Parathyroid adenoma (tissue), 2 donors: ENCODE measurements at regions not wholly inside any gene's neighbourhood (a gene's known extent, or its start where the extent isn't known, plus 50 kb on each side); places are given as distances from the start of the nearest gene placed in this dataset.

Experiments used
- H2AFZ ChIP-seq: fragments of 300-600 bp; sonication (generic); one replicate; pipeline ENCODE4 v1.7.0; 2017; ENCODE audit warnings: antibody characterized with exemption, mild to moderate bottlenecking
- H3K27ac ChIP-seq: fragments of 300-600 bp; sonication (generic); one replicate; pipeline ENCODE4 v1.7.0; 2017
- H3K27me3 ChIP-seq: fragments of 300-600 bp; sonication (generic); one replicate; pipeline ENCODE4 v1.7.0; 2017; ENCODE audit warnings: low read length; ENCODE audit not compliant: control insufficient read depth, insufficient read depth
- H3K36me3 ChIP-seq: fragments of 300-600 bp; sonication (generic); one replicate; pipeline ENCODE4 v1.7.0; 2017; ENCODE audit warnings: low read length; ENCODE audit not compliant: control insufficient read depth, insufficient read depth
- H3K4me1 ChIP-seq: fragments of 300-600 bp; sonication (generic); one replicate; pipeline ENCODE4 v1.7.0; 2017; ENCODE audit warnings: control low read depth
- H3K4me2 ChIP-seq: fragments of 300-600 bp; sonication (generic); one replicate; pipeline ENCODE4 v1.7.0; 2017; ENCODE audit warnings: low read length
- H3K4me3 ChIP-seq: fragments of 300-600 bp; sonication (generic); one replicate; pipeline ENCODE4 v1.7.0; 2017; ENCODE audit warnings: low read depth, low read length
- H3K79me2 ChIP-seq: fragments of 300-600 bp; sonication (generic); one replicate; pipeline ENCODE4 v1.7.0; 2017; ENCODE audit warnings: control low read depth
- H3K9ac ChIP-seq: fragments of 300-600 bp; sonication (generic); one replicate; pipeline ENCODE4 v1.7.0; 2017; ENCODE audit warnings: mild to moderate bottlenecking
- H3K9me3 ChIP-seq: fragments of 300-600 bp; sonication (generic); one replicate; pipeline ENCODE4 v1.7.0; 2017; ENCODE audit warnings: low read length; ENCODE audit not compliant: control insufficient read depth
- CTCF ChIP-seq: fragments of 300-600 bp; sonication (generic); IDR thresholded peaks from one replicate; pipeline ENCODE4 v1.7.0; 2017; ENCODE audit warnings: antibody characterized with exemption, mild to moderate bottlenecking
- donor health status: primary hyperparathyroidism.

- no peaks in the 10 kb centered on the region for H3K79me2 ChIP-seq
- no peak for TF ChIP-seq CTCF
Measured at GRCh38 chr18:41899535-41899934, 55.5 kb upstream of the PIK3C3 start.

DNA sequence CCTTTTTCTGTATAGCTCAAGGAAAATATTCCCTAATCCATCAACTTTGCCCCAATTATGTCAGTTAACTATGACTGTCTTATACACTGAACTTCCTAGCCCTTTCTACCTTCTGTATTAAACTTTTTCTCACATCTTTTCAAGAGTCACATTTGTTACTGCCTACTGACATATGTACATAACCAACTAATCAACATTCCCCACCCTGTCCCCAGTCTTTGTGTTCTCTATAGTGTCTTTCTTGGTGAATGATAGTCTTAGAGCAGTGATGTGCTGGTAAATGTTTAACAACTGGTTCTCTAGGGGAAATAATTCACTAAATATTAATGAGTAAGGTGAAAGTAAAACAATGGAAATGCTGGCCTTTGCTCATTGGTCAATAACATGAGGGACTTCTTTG lies 61.6 kb upstream of the PIK3C3 start:
- no peak overlapping the region for H3K4me2 ChIP-seq
- H3K9me3 ChIP-seq = no peaks in the 10 kb centered on the region
- no peaks in the 10 kb centered on the region for H3K27me3 ChIP-seq
- no peak overlapping the region for H2AFZ ChIP-seq
- H3K4me3 ChIP-seq = no peak overlapping the region
- H3K27ac ChIP-seq = no peak overlapping the region
- H3K36me3 ChIP-seq = no peaks in the 10 kb centered on the region
- no peaks in the 10 kb centered on the region for H3K4me1 ChIP-seq
- H3K9ac ChIP-seq = no peak overlapping the region
- TF ChIP-seq CTCF = no peak
- H3K79me2 ChIP-seq = no peaks in the 10 kb centered on the region

More at GRCh38 chr18:41899535-41899934, 55.5 kb upstream of the PIK3C3 start:
- Histone ChIP-seq H3K36me3 (no peaks in the 10 kb centered on the region), H2AFZ (no peak overlapping the region), H3K9me3 (no peaks in the 10 kb centered on the region), H3K9ac (no peak overlapping the region), H3K27me3 (no peaks in the 10 kb centered on the region), H3K4me3 (no peak overlapping the region), H3K27ac (no peak overlapping the region), H3K4me1 (no peaks in the 10 kb centered on the region), H3K4me2 (no peak overlapping the region)

DNA sequence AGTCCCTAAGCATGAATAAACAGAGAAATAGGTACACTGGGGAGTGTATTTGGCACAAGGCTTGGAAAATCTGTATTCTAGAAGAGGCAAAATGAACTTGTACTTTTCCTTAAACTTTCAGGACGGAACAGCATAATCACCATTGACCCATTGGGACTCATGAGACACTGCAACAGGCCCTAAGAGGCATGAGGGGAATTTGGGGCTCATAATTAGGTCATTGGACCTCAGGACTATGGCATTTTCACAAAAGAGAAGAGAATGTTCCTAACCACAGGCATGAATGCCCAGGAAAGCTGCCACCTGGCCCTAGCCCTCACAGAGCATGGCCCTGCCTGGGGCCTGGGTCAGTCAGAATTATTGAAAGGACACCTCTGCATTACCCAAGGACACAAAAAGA lies 67.9 kb upstream of the PIK3C3 start:
- Histone ChIP-seq H3K36me3 (no peaks in the 10 kb centered on the region), H3K4me1 (no peaks in the 10 kb centered on the region), H3K4me2 (no peak overlapping the region), H2AFZ (no peak overlapping the region), H3K4me3 (no peak overlapping the region), H3K9ac (no peak overlapping the region), H3K9me3 (no peaks in the 10 kb centered on the region), H3K27me3 (no peaks in the 10 kb centered on the region), H3K27ac (no peak overlapping the region), H3K79me2 (no peaks in the 10 kb centered on the region)
- no peak for TF ChIP-seq CTCF

DNA sequence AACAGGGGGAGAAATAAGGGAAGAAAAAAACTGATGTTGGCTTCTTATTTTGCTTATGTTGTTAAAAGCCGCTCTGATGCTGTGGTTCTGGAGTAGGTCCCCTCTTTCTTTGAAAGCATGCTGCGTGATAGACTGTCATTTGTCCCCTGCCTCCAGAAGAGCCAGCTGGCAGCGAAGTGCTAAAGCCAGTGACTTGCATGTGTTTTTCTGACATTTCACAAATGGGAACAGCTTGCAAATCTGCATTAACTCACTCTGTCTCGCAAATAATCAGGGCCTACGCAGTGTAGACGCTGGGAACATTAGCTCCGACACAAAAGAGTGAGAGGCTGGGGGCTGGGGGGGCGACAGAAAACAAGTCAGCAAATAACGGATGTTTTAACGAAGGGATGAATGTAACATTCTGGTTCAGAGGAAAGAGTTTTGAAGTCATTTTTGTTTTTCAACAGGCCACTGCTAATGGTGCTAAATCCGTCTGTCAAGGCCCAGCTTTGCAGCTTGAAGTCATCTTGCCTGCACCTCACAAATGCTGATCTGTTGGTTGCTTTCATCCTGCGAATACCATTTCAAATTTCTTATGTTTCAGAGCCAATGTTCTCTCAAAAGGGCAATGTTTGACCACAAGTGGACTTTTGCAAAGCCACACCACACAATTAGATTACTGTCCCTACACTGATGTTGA lies 68.8 kb upstream of the PIK3C3 start:
- no peak overlapping the region for H3K4me2 ChIP-seq
- no peaks in the 10 kb centered on the region for H3K9me3 ChIP-seq
- H3K27ac ChIP-seq = no peak overlapping the region
- no peak overlapping the region for H2AFZ ChIP-seq
- no peaks in the 10 kb centered on the region for H3K36me3 ChIP-seq
- no peaks in the 10 kb centered on the region for H3K27me3 ChIP-seq
- TF ChIP-seq CTCF = no peak
- no peak overlapping the region for H3K4me3 ChIP-seq
- H3K4me1 ChIP-seq = no peaks in the 10 kb centered on the region
- no peak overlapping the region for H3K9ac ChIP-seq
- H3K79me2 ChIP-seq = no peaks in the 10 kb centered on the region

DNA sequence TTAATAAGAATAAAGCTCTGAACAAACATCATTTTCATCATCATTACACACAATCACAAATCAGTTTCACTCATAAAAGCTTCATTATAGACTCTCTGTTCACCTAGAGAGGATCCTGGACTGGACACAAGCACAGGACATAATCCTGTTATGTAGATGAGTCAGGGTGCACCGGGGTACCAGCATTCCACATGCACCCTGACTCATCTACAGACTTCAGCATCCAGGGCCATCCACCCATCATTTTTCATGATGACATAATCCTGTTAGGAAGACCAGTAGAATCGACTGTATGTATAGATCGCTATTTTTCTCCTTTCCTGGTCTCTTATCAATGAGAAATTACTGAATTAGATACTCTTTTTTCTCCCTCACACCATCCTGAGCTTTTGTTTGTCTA lies 73.7 kb upstream of the PIK3C3 start:
- Histone ChIP-seq H3K79me2 (no peaks in the 10 kb centered on the region), H3K4me3 (no peak overlapping the region), H3K27me3 (no peaks in the 10 kb centered on the region), H3K9ac (no peak overlapping the region), H3K4me2 (no peak overlapping the region), H3K36me3 (no peaks in the 10 kb centered on the region), H3K4me1 (no peaks in the 10 kb centered on the region), H3K9me3 (no peaks in the 10 kb centered on the region), H3K27ac (no peak overlapping the region), H2AFZ (no peak overlapping the region)
- no peak for TF ChIP-seq CTCF
